ENCODE measurements at regions not wholly inside any gene's neighbourhood (a gene's known extent, or its start where the extent isn't known, plus 50 kb on each side); places are given as distances from the start of the nearest gene placed in this dataset.

GRCh38 chr4:189121336-189121735 lies 819.3 kb upstream of the FRG1 start:
- no peak for TF ChIP-seq CTCF (conservative IDR thresholded peaks at IDR 0.05; ENCODE audit: low read depth, low read length)
- TF ChIP-seq EZH2 (IDR thresholded peaks at IDR 0.05; ENCODE audit: low read length, unreplicated experiment), result no peak

Measured in PC-3 (cell line).